Fibroblast of villous mesenchyme (primary cell): ENCODE measurements at regions not wholly inside any gene's neighbourhood (a gene's known extent, or its start where the extent isn't known, plus 50 kb on each side); places are given as distances from the start of the nearest gene placed in this dataset.
A peak's percentile ranks its signal among the peaks of the same experiment; 100 is the strongest.
"Not testable (repeated sequence)": the region's sequence is repeated elsewhere in the genome, so short reads cannot be mapped to it uniquely, and the experiment has no call there.

Source experiments
- DNase-seq: peaks from one replicate; pipeline ENCODE4 v3.0.0-alpha.2; 2010; ENCODE audit warnings: low read depth
- H3K4me3 ChIP-seq: 2 replicates; pipeline ENCODE4 v1.5.1; 2011; ENCODE audit warnings: low read depth, mild to moderate bottlenecking, low read length
- TF ChIP-seq, protein P1 (sequence below): IDR thresholded peaks from 2 replicates; pipeline ENCODE4 v1.5.1; 2012; ENCODE audit warnings: low read depth, mild to moderate bottlenecking, low read length; ENCODE audit not compliant: insufficient read depth

DNA sequence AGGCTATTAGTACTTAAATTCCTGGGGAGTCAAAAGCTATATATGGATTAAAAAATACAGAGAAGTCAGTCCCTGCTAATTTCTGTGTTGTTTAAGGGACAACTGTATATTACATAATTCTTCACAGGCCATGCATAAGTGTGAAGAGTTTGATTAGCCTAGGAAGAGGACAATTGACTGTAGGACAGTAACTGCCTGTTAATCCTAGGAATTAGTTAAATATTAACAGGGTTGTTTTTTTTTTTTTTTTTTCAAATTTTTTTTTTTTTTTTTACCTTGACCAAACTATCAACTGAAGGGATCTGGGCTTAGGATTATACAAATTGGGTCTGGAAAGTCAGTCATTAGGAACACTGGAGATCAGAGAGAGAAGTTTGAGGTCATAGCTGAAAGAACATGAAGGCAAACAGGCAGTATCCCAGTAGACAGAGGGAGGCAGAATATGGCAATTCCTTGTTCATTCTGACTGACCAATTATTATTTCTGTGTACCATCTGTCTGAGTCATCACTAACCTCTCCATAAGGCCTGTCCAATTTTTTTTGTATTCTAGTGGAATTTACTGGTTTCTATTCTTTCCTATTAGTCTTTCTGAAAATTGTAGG is 1139.2 kb downstream of the SORCS1 start:
- no peak for DNase-seq
- TF ChIP-seq, protein P1, sequence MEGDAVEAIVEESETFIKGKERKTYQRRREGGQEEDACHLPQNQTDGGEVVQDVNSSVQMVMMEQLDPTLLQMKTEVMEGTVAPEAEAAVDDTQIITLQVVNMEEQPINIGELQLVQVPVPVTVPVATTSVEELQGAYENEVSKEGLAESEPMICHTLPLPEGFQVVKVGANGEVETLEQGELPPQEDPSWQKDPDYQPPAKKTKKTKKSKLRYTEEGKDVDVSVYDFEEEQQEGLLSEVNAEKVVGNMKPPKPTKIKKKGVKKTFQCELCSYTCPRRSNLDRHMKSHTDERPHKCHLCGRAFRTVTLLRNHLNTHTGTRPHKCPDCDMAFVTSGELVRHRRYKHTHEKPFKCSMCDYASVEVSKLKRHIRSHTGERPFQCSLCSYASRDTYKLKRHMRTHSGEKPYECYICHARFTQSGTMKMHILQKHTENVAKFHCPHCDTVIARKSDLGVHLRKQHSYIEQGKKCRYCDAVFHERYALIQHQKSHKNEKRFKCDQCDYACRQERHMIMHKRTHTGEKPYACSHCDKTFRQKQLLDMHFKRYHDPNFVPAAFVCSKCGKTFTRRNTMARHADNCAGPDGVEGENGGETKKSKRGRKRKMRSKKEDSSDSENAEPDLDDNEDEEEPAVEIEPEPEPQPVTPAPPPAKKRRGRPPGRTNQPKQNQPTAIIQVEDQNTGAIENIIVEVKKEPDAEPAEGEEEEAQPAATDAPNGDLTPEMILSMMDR = no peak
- no peak overlapping the region for H3K4me3 ChIP-seq

DNA sequence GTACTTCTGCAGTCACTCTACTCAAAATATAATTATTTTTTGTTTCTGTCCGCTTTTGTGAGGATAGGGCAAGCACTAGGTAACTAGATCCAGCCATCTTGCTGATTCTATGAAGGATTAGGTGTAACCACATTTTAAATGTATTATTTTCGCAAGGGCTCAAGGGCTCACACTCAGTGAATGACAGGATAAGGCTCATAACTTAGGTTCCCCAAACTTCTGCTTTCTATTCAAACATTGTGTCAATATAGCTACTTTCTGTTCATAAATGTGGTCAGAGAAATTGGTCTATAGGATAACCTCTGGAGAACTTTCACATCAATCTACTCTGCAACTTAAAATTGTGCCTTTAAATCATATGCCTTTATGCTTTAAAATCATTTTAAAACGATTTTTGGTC is 1141.2 kb downstream of the SORCS1 start:
- DNase-seq = no peak
- TF ChIP-seq, protein P1 = no peak
- no peak overlapping the region for H3K4me3 ChIP-seq

DNA sequence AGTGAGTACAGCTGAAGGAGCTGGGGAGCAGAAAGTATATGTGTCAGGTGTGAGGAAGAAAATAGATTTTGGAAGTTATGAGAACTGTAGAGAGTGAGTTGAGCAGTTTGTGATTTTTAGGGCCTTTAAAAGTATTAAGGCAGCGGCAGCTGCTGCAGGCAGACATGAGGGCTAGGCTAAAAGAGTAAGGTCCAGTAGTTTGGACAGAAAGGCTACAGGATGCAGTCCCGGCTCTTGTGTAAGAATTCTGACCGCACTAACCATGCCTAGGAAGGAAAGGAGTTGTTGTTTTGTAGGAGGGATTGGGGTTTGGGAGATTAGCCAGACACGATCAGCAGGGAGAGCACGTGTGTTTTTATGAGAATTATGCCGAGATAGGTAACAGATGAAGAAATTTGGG is 1144.9 kb downstream of the SORCS1 start:
- not testable (repeated sequence) for H3K4me3 ChIP-seq
- peak; percentile 4 for DNase-seq

DNA sequence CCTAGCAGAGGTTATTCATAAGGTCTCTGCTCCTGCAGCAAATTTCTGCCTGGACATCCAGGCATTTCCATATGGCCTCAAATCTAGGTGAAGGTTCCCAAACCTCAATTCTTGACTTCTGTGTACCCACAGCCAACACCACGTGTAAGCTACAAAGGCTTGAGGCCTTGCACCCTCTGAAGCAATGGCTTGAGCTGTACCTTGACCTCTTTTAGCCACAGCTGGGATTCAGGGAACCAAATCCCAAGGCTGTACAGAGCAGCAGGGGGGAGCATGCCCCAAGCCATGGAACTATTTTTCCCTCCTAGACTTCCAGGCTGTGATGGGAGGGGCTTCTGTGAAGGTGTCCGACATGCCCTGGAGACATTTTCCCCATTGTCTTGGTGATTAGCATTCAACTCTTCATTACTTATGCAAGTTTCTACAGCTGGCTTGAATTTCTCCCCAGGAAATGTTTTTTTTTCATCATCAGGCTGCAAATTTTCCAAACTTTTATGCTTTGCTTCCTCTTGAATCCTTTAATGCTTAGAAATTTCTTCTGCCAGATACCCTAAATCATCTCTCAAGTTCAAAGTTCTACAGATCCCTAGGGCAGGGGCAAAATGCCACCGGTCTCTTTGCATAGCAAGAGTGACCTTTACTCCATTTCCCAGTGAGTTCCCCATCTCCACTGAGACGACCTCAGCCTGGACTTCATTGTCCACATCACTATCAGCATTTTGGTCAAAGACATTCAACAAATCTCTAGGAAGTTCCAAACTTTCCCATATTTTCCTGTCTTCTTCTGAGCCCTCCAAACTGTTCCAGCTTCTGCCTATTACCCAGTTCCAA is 1148.9 kb downstream of the SORCS1 start:
- not testable (repeated sequence) for DNase-seq, H3K4me3 ChIP-seq

DNA sequence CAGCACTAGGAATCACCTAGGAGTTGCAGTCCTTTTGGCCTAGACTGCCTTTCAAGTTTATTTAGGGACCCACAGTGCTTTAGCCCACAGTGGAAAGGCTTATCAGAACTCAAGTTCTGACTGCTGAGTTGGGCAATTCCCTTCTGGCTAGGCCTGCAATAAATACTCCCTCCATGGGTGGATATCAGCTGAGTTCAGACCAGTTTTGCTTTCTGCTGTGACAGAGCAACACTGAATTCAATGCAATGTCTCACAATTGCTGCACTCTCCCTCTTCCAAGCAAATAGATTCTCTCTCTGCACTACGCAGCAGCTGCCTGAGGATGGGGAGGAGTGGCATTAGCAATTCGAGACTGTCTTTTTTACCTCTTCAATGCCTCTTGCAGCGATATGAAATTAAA is 1153.3 kb downstream of the SORCS1 start:
- H3K4me3 ChIP-seq = no peak overlapping the region
- TF ChIP-seq, protein P1 = no peak
- no peak for DNase-seq

DNA sequence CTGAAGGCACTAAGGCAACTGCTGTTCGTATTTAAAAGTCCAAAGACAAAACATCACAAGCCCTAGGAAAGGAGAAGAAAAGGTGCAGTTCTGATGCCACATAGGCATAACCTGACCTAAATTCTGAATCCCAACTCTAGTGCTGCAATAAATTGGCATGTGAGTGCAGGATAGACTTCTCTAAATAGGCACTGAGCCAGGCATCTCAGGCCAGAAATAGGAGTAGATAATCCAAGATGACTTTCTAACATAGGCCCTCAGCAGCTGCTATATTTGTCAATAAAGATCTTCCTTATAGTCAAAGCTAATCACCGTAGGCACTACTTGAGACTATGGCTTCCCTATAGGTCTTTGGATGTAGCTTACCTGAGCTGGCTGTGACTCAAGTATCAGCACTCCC is 1163.8 kb downstream of the SORCS1 start:
- H3K4me3 ChIP-seq = no peak overlapping the region
- no peak for DNase-seq
- TF ChIP-seq, protein P1 = no peak

DNA sequence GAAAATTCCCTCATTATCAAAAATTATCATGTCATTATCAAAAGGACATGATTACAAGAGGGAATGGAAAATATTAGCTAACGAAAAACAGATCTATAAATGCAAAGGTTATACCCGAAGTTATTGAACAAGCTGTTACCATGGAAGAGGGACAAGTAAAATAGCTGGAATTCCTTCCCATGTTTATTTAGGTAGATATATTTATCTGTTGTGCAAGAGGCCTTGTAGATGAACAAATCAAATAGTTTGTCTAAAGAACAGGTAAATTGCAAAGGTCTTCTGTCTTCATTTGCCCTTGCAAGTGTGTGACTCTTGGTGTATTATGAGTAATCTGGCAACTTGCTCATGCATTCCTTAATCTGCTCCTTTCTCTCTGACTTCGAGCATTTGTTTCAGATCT is 1170.9 kb downstream of the SORCS1 start:
- H3K4me3 ChIP-seq = no peak overlapping the region
- DNase-seq = no peak
- TF ChIP-seq, protein P1 = no peak

DNA sequence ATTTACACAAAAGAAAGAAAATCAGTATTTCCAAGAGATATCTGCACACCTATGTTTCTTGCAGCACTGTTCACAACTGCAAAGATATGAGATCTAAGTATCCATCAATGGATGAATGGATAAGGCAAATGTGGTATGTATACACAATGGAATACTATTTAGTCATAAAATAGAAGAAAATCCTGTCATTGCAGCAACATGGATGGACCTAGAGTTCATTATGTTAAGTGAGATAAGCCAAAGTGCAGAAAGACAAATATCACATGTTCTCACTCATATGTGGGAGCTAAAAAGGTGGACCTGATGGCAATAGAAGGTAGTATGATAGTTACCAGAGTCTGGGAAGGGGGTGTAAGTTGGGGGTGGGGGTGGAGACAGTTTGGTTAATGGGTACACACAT is 1171.6 kb downstream of the SORCS1 start:
- no peak overlapping the region for H3K4me3 ChIP-seq
- TF ChIP-seq, protein P1 = no peak
- DNase-seq = no peak
